B cell (primary cell): ENCODE measurements at regions not wholly inside any gene's neighbourhood (a gene's known extent, or its start where the extent isn't known, plus 50 kb on each side); places are given as distances from the start of the nearest gene placed in this dataset.

Source experiments
- CTCF ChIP-seq: fragments of 200-600 bp; IDR thresholded peaks from one replicate; pipeline ENCODE4 v1.8.0; 2022; ENCODE audit warnings: antibody characterized with exemption, mild to moderate bottlenecking
- EZH2 ChIP-seq: IDR thresholded peaks from 2 replicates; pipeline ENCODE4 v1.6.1; 2012; ENCODE audit warnings: borderline replicate concordance, low read depth, mild to moderate bottlenecking, moderate library complexity, low read length; ENCODE audit not compliant: insufficient read depth, poor library complexity, severe bottlenecking

DNA sequence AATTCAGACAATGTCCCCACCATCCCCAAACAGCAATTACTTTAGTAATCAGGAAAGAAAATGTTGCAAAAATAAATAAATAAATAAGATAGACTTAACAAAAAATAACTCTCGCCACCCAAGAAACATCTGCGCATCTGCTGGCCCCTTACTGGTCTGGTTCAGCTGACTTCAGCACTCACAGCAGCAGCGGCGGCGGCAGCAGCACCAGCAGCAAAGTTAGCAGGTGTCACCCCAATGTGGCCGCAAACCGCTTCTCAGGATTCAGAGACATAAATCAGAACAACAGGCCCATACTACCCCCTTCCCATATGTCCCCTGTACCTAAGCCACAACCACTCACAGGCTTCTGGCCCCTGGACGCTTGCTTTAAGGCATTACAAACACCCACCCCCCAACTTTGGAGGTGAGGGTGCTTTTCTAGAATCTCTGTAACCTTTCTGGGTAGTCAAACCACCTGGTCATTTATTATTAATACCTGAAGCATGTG, 593.0 kb downstream of the BNC2 start:
- no peak for TF ChIP-seq CTCF
- no peak for TF ChIP-seq EZH2
